T follicular helper cell (primary cell): ENCODE measurements at regions not wholly inside any gene's neighbourhood (a gene's known extent, or its start where the extent isn't known, plus 50 kb on each side); places are given as distances from the start of the nearest gene placed in this dataset.

ENCODE experiments used
- DNase-seq: peaks from one replicate; pipeline ENCODE4 v3.0.0-alpha.2; 2020; ENCODE audit warnings: low read depth

- DNase-seq = no peak
Observed at GRCh38 chr10:131690805-131691239, 210.0 kb upstream of the PPP2R2D start.

- no peak for DNase-seq
Observed at GRCh38 chr10:131691481-131692090, 209.2 kb upstream of the PPP2R2D start.

- no peak for DNase-seq
Observed at GRCh38 chr10:131692176-131692575, 208.6 kb upstream of the PPP2R2D start.

DNA sequence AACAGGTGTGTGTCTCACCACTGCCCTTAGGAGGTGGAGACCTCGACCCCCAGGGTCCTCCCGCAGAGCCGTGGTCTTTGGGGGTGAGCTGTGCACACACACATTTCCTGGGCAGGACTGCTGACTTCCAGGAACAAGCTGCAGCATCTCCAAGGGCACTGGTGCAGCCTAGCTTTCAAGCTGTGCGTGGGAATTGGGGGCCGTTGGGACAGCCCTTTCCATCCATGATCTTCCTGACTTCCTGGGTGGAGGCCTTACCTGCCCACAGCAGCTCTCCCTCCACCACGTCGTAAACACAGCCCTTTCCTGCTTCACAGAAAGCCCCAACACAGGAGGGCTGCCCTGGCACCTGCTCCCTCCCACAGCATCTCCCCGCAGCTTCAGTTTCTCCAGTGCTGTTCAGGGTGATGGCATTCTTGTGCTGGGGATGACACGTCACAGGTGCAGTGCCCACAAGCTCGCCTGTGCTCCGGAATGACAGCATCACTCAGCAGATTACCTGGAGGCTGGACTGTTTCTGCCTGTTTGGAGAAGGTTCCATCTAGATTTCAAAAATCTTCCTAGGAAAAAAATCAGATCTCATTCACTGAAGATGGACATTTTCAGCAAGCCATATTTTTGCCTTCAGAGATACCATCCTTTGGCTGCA lies 208.0 kb upstream of the PPP2R2D start:
- DNase-seq = no peak

GRCh38 chr10:131693766-131694165 lies 207.0 kb upstream of the PPP2R2D start:
- no peak for DNase-seq

GRCh38 chr10:131694168-131694780 lies 206.5 kb upstream of the PPP2R2D start:
- no peak for DNase-seq

DNA sequence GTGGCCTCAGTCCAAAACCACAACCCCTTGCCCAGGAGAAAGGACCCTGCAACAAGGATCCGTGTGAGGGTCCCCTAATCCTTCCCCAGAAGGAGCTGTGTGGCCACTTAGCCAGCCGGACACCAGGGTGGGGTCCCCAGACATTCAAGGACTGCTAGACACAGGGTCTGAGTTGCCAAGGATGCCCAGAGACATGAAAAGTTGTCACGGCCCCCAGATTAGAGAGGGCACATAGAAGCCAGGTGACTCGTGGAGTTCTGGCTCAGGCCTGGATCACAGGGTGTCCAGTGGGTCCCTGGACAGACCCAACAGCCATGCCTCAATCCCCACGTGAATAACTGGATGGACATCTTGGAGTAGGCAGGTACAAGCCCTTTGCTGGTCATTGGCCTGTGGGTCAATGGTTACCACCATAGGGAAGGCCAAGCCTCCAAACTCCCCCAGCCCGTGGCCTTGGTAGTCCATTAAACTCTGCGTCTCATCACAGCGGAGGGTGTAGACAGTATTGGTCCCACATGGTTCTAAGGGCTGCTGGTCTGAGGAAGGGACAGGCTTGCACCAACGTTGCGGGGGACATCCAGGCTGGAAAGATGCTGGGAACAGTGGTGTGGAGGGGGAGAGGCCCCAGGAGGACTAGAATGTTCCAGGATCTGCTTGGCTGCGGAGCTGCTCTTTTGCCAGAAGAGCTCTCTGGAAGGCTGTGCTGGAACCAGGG lies 205.9 kb upstream of the PPP2R2D start:
- no peak for DNase-seq

DNA sequence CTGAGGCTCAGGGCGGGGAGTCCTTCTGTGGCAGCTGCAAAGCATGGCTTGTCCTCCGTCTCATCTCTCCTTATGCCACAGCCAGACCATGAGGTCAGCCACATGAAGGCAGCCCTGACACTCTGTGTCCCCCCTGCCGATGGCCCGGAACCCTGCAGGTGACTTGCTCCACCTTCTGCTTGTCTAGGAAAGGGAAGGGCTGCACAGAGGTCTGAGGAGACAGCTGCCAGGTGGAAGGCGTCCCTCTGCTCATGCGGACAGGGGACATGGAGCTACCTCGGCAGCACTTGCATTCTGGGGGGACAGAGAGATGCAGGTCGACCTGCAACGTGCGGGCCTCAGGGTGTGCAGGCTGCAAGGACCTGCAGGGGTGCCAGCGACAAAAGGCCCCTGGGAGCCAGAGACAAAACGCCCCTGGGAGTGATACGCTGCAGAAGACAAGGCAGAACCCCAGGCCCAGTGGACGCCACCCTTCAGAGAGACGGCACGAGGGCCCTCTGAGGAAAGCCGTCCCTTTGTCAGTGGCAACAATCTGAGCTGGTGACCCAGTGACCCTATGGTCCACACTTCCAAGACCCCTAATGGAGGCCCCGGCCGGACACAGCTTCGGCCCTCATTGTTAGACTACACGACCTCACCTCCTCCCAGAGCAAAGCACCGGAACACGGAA lies 205.2 kb upstream of the PPP2R2D start:
- no peak for DNase-seq

GRCh38 chr10:131697476-131698128 lies 203.2 kb upstream of the PPP2R2D start:
- no peak for DNase-seq

- DNase-seq = no peak
Observed at GRCh38 chr10:131698232-131698631, 202.6 kb upstream of the PPP2R2D start.

DNA sequence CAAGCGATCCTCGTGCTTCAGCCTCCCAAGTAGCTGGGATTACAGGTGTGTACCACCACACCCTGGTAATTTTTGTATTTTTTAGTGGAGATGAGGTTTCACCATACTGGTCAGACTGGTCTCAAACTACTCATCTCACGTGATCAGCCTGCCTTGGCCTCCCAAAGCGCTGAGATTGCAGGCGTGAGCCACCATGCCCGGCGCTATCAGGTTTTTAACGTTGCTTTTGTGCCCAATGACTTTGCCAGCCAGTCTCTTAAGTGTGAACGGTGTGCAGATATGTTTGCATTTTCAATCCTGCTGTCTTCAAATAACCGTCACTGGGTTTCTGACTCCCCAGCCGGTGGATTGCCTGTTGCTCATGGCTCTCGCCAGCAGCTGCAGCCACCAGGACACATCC lies 201.8 kb upstream of the PPP2R2D start:
- no peak for DNase-seq

DNA sequence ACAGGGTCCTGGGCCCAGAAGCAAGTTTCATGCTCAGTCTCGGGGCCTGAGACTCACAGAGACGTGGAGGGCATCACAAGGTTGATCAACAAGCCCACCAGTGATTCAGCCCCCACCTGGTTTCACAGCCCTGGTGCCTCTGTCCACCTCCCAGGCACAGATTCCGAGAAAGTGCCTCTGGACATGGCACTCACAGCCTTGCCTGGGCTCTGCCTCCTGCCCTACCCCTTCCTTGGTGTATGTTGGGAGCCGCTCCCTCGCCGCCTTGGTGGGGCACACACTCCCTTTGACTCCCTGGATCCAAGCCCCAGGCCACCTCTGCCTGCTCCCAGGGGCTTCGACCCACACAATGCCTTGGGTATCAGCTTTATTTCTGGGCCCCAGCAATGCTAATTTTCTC lies 200.8 kb upstream of the PPP2R2D start:
- DNase-seq = no peak

DNA sequence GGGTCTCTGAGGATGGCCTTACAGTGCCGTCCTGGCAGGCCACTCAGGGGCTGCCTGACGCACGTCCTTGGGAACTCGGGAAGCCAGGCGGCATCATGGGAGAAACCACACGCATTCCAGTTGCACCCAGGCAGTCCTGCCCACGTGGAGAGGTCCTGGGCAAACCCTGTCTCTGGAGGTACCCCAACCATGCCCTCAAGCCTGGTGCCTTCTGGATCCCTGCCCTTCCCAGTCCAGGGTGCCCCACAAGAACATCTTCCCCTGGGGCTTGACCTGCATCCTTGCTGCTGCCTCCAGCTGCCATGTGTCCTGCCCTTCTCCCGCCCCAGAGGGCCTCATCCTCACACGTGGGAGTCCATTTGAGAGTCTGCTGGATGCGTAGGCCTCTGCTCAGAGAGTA lies 200.3 kb upstream of the PPP2R2D start:
- no peak for DNase-seq

- no peak for DNase-seq
Observed at GRCh38 chr10:131701131-131701947, 199.5 kb upstream of the PPP2R2D start.

DNA sequence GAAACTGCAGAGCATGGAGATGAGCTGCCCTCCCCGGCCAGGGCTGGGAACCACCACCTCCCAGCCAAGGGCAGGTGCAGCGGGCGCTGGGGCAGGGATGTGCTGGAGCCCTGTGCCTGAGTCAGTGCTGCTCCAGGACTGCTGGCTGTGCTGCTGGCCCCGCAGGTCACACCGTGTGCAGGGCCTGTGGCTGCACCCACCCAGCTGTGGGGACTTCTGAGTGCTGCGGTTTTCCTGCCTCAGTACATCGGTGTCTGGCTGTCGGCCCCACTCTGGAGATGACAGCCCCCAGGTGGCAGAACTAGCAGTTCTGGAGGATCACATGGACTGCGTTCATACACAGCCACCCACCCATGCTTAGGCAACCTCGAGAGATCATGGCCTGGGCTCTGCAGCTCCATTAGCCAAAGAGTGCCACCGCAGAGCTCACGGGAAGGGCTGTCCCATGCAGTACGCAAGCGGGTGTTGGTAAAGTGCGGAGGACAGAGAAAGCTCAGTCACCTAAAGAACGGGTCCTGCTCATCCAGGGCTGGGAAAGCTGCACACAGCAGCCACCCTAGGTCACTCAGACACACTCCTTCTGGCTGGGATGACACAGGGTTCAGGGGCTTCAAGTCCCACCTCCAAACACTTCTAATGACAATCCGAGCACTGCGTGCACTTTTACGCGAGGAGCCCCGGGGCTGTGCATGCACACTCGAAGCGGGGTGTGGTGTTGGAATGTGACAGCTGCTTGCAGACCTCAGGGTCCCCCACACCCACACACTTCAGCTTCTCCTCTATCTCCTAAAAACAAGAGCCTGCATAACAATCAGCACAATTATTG lies 198.1 kb upstream of the PPP2R2D start:
- DNase-seq = no peak

DNA sequence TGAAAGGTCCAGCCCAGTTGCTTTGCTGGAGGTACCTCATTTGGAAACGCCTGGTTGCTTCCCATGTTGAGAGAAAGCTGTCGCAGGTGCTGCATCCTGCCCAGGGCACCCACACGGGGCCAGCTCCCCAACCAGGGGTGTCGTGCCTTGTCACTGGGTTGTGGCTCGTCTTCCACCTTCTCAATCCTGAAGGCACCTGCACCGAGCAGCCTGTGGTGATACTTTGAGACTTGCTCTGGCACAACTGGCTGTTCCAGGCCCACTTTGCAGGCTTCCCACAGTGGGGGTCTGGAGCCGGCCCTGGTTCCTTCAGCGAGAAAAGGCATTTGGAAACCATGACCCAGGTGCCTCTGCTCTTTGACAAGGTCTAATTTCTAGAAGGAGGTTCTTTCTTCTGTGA lies 197.3 kb upstream of the PPP2R2D start:
- DNase-seq = no peak

GRCh38 chr10:131703941-131704340 lies 196.9 kb upstream of the PPP2R2D start:
- no peak for DNase-seq

GRCh38 chr10:131706476-131706875 lies 194.3 kb upstream of the PPP2R2D start:
- no peak for DNase-seq

DNA sequence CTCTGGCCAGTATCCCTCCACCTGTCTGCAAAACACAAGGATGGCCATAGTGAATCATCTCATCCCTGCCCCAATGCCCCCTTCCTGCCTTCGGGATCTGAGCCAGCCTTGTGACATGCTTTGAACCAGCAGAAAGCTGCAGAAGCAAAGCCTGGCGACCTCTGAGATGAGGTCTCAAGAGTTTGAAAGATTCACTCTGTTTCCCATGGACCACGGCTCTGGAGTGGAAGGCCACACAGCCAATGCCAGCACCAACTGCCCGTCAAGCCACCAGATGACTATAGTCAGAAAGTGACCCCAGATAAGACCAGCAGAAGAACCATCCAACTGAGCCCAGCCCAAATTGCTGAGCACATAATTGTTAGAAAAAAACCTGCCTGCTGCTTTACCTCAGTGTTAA lies 193.9 kb upstream of the PPP2R2D start:
- no peak for DNase-seq
